KMS-11 (cell line): ENCODE measurements at regions not wholly inside any gene's neighbourhood (a gene's known extent, or its start where the extent isn't known, plus 50 kb on each side); places are given as distances from the start of the nearest gene placed in this dataset.

ENCODE experiments used
- H2AFZ ChIP-seq: fragments of 200-600 bp; sonication (generic); 2 replicates; pipeline ENCODE4 v1.6.1; 2016; ENCODE audit warnings: antibody characterized with exemption, mixed run types, low read depth
- H3K27ac ChIP-seq: fragments of 200-600 bp; sonication (generic); 2 replicates; pipeline ENCODE4 v1.6.1; 2016; ENCODE audit warnings: mild to moderate bottlenecking, mixed run types
- H3K27me3 ChIP-seq: fragments of 200-600 bp; sonication (generic); 2 replicates; pipeline ENCODE4 v1.6.1; 2017; ENCODE audit warnings: mild to moderate bottlenecking, low read depth, mixed run types, moderate library complexity; ENCODE audit not compliant: insufficient read depth
- H3K36me3 ChIP-seq: fragments of 200-600 bp; sonication (generic); 2 replicates; pipeline ENCODE4 v1.6.1; 2017; ENCODE audit warnings: mild to moderate bottlenecking, mixed run types; ENCODE audit not compliant: insufficient read depth
- H3K4me1 ChIP-seq: fragments of 200-600 bp; sonication (generic); 2 replicates; pipeline ENCODE4 v1.6.1; 2016; ENCODE audit warnings: mild to moderate bottlenecking, low read depth, mixed run types; ENCODE audit not compliant: poor library complexity, severe bottlenecking
- H3K4me2 ChIP-seq: fragments of 200-600 bp; sonication (generic); 2 replicates; pipeline ENCODE4 v1.7.0; 2016; ENCODE audit warnings: mild to moderate bottlenecking, mixed run types
- H3K4me3 ChIP-seq: fragments of 200-600 bp; sonication (generic); IDR thresholded peaks from 2 replicates; pipeline ENCODE4 v1.6.1; 2017; ENCODE audit warnings: low read depth, low read length, mixed read lengths; ENCODE audit not compliant: insufficient read depth
- H3K79me2 ChIP-seq: fragments of 200-600 bp; sonication (generic); 2 replicates; pipeline ENCODE4 v1.6.1; 2016; ENCODE audit warnings: low read depth, mixed run types; ENCODE audit not compliant: insufficient read depth
- H3K9ac ChIP-seq: fragments of 200-600 bp; sonication (generic); 2 replicates; pipeline ENCODE4 v1.6.1; 2016; ENCODE audit warnings: mild to moderate bottlenecking, mixed run types
- H4K20me1 ChIP-seq: fragments of 200-600 bp; sonication (generic); 2 replicates; pipeline ENCODE4 v1.6.1; 2016; ENCODE audit warnings: mild to moderate bottlenecking, mixed run types; ENCODE audit not compliant: insufficient read depth
- TF ChIP-seq, protein P1 (sequence below): fragments of 200-600 bp; sonication (generic); conservative IDR thresholded peaks from 2 replicates; pipeline ENCODE4 v1.6.1; 2017; ENCODE audit warnings: low read depth, mild to moderate bottlenecking, antibody characterized with exemption, low read length, moderate library complexity, mixed read lengths

DNA sequence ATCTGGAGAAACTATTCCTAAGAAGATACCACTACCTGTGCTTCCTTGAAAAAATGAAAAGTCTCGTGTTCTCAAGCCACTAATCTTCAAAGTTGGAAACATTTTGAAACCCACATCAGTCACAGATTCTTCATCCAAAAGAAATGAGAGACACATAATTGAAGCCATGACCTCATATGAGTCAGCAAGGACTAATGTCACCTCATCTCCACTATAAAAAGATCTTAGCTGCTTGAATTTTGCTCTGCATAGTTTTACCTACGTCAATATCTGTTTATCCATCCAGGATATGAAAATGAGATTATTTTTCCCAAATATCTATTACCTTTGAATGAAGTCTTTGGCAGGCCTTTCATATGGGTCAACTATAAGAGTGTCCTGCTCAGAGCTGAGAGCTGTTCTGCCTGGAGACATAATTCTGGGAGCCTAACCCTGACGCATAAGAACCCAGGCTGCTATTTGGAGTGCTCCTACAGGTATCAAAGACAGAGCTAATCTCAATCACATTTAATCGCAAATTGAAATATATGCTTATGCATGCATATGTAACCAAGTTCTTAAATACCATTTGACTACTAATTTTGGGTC is 312.5 kb upstream of the PKN2 start:
- Histone ChIP-seq H3K27me3 (no peaks in the 10 kb centered on the region), H3K79me2 (no peaks in the 10 kb centered on the region), H2AFZ (no peak overlapping the region), H3K9ac (no peak overlapping the region), H3K4me3 (no peak overlapping the region), H3K27ac (no peak overlapping the region), H4K20me1 (no peaks in the 10 kb centered on the region), H3K4me1 (no peaks in the 10 kb centered on the region), H3K36me3 (no peaks in the 10 kb centered on the region), H3K4me2 (no peak overlapping the region)
- TF ChIP-seq, protein P1, sequence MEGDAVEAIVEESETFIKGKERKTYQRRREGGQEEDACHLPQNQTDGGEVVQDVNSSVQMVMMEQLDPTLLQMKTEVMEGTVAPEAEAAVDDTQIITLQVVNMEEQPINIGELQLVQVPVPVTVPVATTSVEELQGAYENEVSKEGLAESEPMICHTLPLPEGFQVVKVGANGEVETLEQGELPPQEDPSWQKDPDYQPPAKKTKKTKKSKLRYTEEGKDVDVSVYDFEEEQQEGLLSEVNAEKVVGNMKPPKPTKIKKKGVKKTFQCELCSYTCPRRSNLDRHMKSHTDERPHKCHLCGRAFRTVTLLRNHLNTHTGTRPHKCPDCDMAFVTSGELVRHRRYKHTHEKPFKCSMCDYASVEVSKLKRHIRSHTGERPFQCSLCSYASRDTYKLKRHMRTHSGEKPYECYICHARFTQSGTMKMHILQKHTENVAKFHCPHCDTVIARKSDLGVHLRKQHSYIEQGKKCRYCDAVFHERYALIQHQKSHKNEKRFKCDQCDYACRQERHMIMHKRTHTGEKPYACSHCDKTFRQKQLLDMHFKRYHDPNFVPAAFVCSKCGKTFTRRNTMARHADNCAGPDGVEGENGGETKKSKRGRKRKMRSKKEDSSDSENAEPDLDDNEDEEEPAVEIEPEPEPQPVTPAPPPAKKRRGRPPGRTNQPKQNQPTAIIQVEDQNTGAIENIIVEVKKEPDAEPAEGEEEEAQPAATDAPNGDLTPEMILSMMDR: no peak

DNA sequence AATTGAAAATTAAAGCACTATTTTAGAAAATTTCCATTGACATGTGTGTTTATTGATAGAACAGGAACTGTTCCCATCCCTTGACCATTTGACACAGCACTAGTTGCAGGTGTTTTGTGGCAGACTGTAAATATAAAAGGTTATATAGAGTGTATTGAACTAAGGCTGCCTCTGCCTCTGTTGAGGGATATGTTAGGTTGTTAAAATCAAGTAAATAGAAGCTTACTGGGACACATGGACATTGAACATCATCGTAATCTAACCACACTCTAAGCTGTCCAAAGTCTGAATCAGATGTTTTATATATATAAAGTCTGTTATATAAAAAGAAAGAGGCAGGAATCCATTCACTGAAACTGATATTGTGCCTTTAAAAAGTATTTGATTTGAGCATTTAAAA is 308.1 kb upstream of the PKN2 start:
- Histone ChIP-seq H3K36me3 (no peaks in the 10 kb centered on the region), H3K9ac (no peak overlapping the region)

DNA sequence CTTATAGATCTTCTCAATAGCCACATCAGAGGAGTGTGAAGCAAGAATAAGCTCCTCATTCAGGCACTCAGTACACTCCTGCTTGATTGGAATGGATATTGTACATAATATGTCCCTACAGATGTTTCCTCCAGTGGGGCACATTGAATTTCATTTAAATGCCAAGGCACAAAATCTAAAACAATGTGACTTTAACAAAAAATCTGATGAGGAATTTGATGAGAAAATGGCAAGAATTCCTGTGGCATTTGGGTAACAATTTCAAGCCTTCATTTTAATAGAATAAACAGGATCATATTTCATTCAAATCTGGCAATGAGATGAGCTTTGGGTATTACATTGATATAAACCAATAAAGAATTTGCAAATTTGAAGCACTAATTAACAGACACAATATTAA is 307.7 kb upstream of the PKN2 start:
- no peaks in the 10 kb centered on the region for H3K79me2 ChIP-seq
- no peaks in the 10 kb centered on the region for H4K20me1 ChIP-seq
- no peaks in the 10 kb centered on the region for H3K36me3 ChIP-seq
- H3K9ac ChIP-seq: no peak overlapping the region
- TF ChIP-seq, protein P1: no peak
- H3K4me2 ChIP-seq: no peak overlapping the region
- H2AFZ ChIP-seq: no peak overlapping the region
- no peaks in the 10 kb centered on the region for H3K27me3 ChIP-seq
- H3K4me1 ChIP-seq: no peaks in the 10 kb centered on the region
- no peak overlapping the region for H3K4me3 ChIP-seq
- H3K27ac ChIP-seq: no peak overlapping the region

More for the DNA sequence above, 308.1 kb upstream of the PKN2 start:
- Histone ChIP-seq H3K4me2 (no peak overlapping the region), H4K20me1 (no peaks in the 10 kb centered on the region), H3K79me2 (no peaks in the 10 kb centered on the region), H2AFZ (no peak overlapping the region), H3K4me1 (no peaks in the 10 kb centered on the region), H3K4me3 (no peak overlapping the region), H3K27ac (no peak overlapping the region), H3K27me3 (no peaks in the 10 kb centered on the region)
- TF ChIP-seq, protein P1: no peak

DNA sequence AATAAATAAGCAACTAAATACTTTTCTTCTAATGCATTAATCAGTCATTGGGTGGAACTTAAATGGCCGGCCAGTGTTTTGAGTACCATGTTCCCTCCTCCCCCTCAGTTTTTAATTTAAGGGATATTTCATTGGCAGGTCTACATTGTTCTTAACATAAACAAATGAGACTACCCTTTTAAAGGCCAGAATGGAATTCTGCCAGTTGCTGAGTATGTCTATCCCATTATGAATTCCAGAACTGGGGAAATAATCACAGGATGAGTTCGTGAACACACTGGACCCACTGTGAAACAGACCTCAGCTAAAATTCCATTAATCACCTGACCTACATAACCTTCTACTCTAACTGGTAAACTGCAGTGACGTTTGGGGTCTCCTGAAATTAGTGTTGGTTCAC is 305.5 kb upstream of the PKN2 start:
- Histone ChIP-seq H3K4me2 (no peak overlapping the region), H3K27ac (no peak overlapping the region)

More for the DNA sequence above, 305.5 kb upstream of the PKN2 start:
- no peaks in the 10 kb centered on the region for H3K36me3 ChIP-seq
- H3K4me1 ChIP-seq: no peaks in the 10 kb centered on the region
- no peaks in the 10 kb centered on the region for H3K27me3 ChIP-seq
- H4K20me1 ChIP-seq: no peaks in the 10 kb centered on the region
- H3K79me2 ChIP-seq: no peaks in the 10 kb centered on the region
- H3K9ac ChIP-seq: no peak overlapping the region
- TF ChIP-seq, protein P1: no peak
- H2AFZ ChIP-seq: no peak overlapping the region
- H3K4me3 ChIP-seq: no peak overlapping the region
